Left lung (tissue), 4 donors: ENCODE measurements at regions not wholly inside any gene's neighbourhood (a gene's known extent, or its start where the extent isn't known, plus 50 kb on each side); places are given as distances from the start of the nearest gene placed in this dataset.
"Not testable (repeated sequence)": the region's sequence is repeated elsewhere in the genome, so short reads cannot be mapped to it uniquely, and the experiment has no call there.

ENCODE experiments used
- ATAC-seq: fragments of 200-7000 bp; cut with Tn5 transposase; one replicate; pipeline ENCODE4 v1.9.1; 2020; ENCODE audit warnings: moderate library complexity
- DNase-seq, 4 donors: peaks; one replicate each; pipeline ENCODE4 v3.0.0-alpha.2; 2013 to 2020
- H3K27ac ChIP-seq, 2 donors: fragments of 200-600 bp; sonication (generic) in 1 of 2; one replicate each; pipeline versions ENCODE4 v1.5.0 to v1.8.0; 2020 to 2021
- H3K27me3 ChIP-seq, 2 donors: fragments of 200-600 bp; sonication (generic) in 1 of 2; one replicate each; pipeline versions ENCODE4 v1.5.0 to v1.8.0; 2020 to 2021
- H3K36me3 ChIP-seq, 2 donors: fragments of 200-600 bp; sonication (generic) in 1 of 2; one replicate each; pipeline versions ENCODE4 v1.5.0 to v1.8.0; 2020 to 2021
- H3K4me1 ChIP-seq, 2 donors: fragments of 200-600 bp; one replicate each; pipeline ENCODE4 v1.8.0; 2021
- H3K4me3 ChIP-seq, 2 donors: fragments of 200-600 bp; sonication (generic) in 1 of 2; one replicate each; pipeline versions ENCODE4 v1.5.0 to v1.8.0; 2020 to 2021; ENCODE audit warnings: mild to moderate bottlenecking in 1 of 2
- H3K9me3 ChIP-seq, 2 donors: fragments of 200-600 bp; sonication (generic) in 1 of 2; one replicate each; pipeline versions ENCODE4 v1.5.0 to v1.8.0; 2020 to 2021
- intact Hi-C, 2 donors: fragments of 100-400 bp; cut with DNase I; formaldehyde crosslinking; loops; one replicate each; pipeline versions ENCODE4 v1.11.2 to v1.14.2; 2022
- TF ChIP-seq, protein P1 (sequence below), 2 donors: fragments of 200-600 bp; sonication (generic) in 1 of 2; IDR thresholded peaks; one replicate each; pipeline versions ENCODE4 v1.5.0 to v1.8.0; 2021; ENCODE audit warnings: antibody characterized with exemption in 2 of 2
- donor health status: DM: no; HTN: yes; CAD: no.
- donor health status: DM: no; HTN: no; CAD: no.

- peak; percentile 78 for ATAC-seq
- no peaks in the 10 kb centered on the region for H3K9me3 ChIP-seq
- intact Hi-C loops, result loop anchor here in 1 of 2 donors (5.0 kb wide), 1 partner anchor 116 kb away; no protein-coding TSS in a partner anchor
Observed at GRCh38 chr4:77358315-77358928, 201.4 kb downstream of the CCNG2 start.

DNA sequence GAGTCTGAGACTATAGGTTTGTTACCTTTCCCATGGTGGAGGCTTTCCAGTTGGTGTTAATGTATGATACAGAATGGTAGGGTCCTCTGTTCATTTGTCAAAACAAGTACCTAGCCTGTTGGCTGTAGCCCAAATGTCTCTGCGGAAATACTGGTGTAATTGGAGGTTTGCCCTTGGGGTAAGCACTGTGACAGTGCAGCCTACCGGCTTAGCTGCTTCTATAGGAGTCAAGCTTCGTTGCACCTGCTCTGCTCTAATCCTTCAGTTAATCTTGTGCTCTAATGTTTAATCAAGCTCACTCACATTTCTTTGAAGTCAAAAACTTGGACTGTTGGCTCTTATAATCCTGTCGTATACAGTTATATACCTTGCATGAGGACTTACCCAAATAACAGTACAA is 203.4 kb downstream of the CCNG2 start:
- Histone ChIP-seq H3K27ac (no peak overlapping the region), H3K27me3 (no peaks in the 10 kb centered on the region), H3K9me3 (no peaks in the 10 kb centered on the region), H3K36me3 (no peaks in the 10 kb centered on the region), H3K4me1 (no peaks in the 10 kb centered on the region), H3K4me3 (no peak overlapping the region)
- TF ChIP-seq, protein P1, sequence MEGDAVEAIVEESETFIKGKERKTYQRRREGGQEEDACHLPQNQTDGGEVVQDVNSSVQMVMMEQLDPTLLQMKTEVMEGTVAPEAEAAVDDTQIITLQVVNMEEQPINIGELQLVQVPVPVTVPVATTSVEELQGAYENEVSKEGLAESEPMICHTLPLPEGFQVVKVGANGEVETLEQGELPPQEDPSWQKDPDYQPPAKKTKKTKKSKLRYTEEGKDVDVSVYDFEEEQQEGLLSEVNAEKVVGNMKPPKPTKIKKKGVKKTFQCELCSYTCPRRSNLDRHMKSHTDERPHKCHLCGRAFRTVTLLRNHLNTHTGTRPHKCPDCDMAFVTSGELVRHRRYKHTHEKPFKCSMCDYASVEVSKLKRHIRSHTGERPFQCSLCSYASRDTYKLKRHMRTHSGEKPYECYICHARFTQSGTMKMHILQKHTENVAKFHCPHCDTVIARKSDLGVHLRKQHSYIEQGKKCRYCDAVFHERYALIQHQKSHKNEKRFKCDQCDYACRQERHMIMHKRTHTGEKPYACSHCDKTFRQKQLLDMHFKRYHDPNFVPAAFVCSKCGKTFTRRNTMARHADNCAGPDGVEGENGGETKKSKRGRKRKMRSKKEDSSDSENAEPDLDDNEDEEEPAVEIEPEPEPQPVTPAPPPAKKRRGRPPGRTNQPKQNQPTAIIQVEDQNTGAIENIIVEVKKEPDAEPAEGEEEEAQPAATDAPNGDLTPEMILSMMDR (IDR thresholded peaks at IDR 0.05), result no peak
- intact Hi-C loops, result no loop called here
- ATAC-seq, result no peak
- peak in 2 of 4 donors; percentile 3 to 32 for DNase-seq

More at GRCh38 chr4:77358315-77358928, 201.4 kb downstream of the CCNG2 start:
- H3K36me3 ChIP-seq, result no peaks in the 10 kb centered on the region
- no peaks in the 10 kb centered on the region for H3K4me1 ChIP-seq
- no peaks in the 10 kb centered on the region for H3K27me3 ChIP-seq
- H3K27ac ChIP-seq, result no peak overlapping the region
- DNase-seq, result peak in 2 of 4 donors; percentile 23 to 47
- TF ChIP-seq, protein P1 (IDR thresholded peaks at IDR 0.05), result peak; percentile 45 to 52
- no peak overlapping the region for H3K4me3 ChIP-seq

DNA sequence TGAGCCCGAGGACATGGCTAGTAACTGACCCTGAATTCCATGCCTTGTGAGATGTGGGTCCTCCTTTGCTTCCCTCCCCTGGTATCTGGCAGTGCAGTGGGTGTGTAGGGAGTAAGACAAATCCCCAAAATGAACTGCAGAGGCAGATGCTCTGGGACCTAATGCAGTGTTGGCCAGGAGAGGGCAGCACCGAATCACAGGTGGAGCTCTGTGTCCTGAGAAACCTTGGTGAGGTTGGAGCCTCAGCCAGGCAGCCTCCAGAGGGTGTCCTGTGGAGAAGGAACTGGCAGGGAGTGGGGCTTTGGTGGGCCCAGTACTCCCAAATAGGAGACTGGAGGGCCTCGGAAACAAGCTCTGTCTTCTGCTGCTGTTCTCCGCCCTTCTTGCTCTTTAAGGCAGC is 209.9 kb downstream of the CCNG2 start:
- H3K9me3 ChIP-seq, H3K27ac ChIP-seq, H3K27me3 ChIP-seq, H3K4me1 ChIP-seq, intact Hi-C loops, H3K4me3 ChIP-seq, DNase-seq, H3K36me3 ChIP-seq: not testable (repeated sequence)
- peak; percentile 90 for ATAC-seq

- no peak overlapping the region for H3K27ac ChIP-seq
- intact Hi-C loops, result no loop called here
- no peak for DNase-seq
- no peak overlapping the region for H3K4me3 ChIP-seq
- no peak for ATAC-seq
- no peaks in the 10 kb centered on the region for H3K4me1 ChIP-seq
- no peaks in the 10 kb centered on the region for H3K36me3 ChIP-seq
- TF ChIP-seq, protein P1 (IDR thresholded peaks at IDR 0.05), result no peak
- no peaks in the 10 kb centered on the region for H3K9me3 ChIP-seq
- no peaks in the 10 kb centered on the region for H3K27me3 ChIP-seq
Observed at GRCh38 chr4:77367638-77368037, 210.6 kb downstream of the CCNG2 start.

GRCh38 chr4:77372375-77372774 is 215.4 kb downstream of the CCNG2 start:
- Histone ChIP-seq H3K9me3 (no peaks in the 10 kb centered on the region), H3K36me3 (no peaks in the 10 kb centered on the region), H3K4me3 (no peak overlapping the region), H3K4me1 (no peaks in the 10 kb centered on the region), H3K27me3 (no peaks in the 10 kb centered on the region), H3K27ac (no peak overlapping the region)
- ATAC-seq, result no peak
- DNase-seq, result no peak
- intact Hi-C loops, result no loop called here
- TF ChIP-seq, protein P1 (IDR thresholded peaks at IDR 0.05), result no peak
